Heart left ventricle (tissue), 13 donors: ENCODE measurements at regions not wholly inside any gene's neighbourhood (a gene's known extent, or its start where the extent isn't known, plus 50 kb on each side); places are given as distances from the start of the nearest gene placed in this dataset.

Source experiments
- POLR2A ChIP-seq, 2 donors: fragments of 450-650 bp; IDR thresholded peaks; one replicate each; pipeline ENCODE4 v1.6.1; 2017; ENCODE audit warnings: antibody characterized with exemption in 2 of 2, mild to moderate bottlenecking in 2 of 2, moderate library complexity in 2 of 2
- TF ChIP-seq, protein P1 (sequence below), 12 donors: fragments of 200-600 bp; sonication (generic) in 4 of 12; IDR thresholded peaks; one replicate each; pipeline versions ENCODE4 v1.5.0 to v1.8.0; 2018 to 2022; ENCODE audit warnings: antibody characterized with exemption in 12 of 12, mild to moderate bottlenecking in 5 of 12
- donor health status: ischemic (EF 13 %, LVEDD 7.1; RV severe dilation, severe dysfunction).
- donor health status: DM: no; HTN: yes; CAD: no.
- donor health status: DM: no; HTN: no; CAD: no.
- donor health status: ischemic (EF 25% LVEDD 6.9; RV normal size, moderate dysfunction).
- donor health status: ischemic (EF 25% LVEDD 5.7; RV mildly dilated, moderate dysfunction).
- donor health status: ischemic (EF 35%, LVEDD 5.7; RV mildly dilated, moderate dysfunction).
- donor health status: nonischemic (EF 11% LVEDD 7.7; RV severe dilation, severe dysfunction).
- donor health status: DM: yes; HTN: yes; CAD: no.
- donor health status: PGD.
- donor health status: ischemic (EF 29% LVEDD 5.4; RV normal size, mild dysfunction).
- donor health status: nonischemic (EF 23%, LVEDD 6.1; RV moderate dilation, normal function).

DNA sequence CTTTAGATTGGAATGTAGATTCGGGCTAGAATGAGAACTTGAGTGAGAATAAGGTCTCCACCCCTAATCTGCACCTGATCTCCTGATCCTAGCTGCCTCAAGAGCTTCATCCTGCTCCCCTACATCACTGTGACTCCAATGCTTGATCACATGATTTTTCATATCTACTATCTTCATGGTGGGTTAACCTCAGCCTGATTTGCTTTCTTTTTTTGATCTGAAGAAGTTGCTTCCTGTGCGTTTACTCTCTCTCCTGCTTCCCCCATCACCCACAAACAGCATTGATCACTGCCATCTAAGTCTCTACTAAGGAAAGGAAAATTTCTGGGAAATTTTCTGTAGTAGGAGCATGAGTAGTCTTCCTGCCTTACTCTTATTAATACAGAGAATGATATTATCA lies 1542.1 kb upstream of the SLC10A2 start:
- TF ChIP-seq, protein P1, sequence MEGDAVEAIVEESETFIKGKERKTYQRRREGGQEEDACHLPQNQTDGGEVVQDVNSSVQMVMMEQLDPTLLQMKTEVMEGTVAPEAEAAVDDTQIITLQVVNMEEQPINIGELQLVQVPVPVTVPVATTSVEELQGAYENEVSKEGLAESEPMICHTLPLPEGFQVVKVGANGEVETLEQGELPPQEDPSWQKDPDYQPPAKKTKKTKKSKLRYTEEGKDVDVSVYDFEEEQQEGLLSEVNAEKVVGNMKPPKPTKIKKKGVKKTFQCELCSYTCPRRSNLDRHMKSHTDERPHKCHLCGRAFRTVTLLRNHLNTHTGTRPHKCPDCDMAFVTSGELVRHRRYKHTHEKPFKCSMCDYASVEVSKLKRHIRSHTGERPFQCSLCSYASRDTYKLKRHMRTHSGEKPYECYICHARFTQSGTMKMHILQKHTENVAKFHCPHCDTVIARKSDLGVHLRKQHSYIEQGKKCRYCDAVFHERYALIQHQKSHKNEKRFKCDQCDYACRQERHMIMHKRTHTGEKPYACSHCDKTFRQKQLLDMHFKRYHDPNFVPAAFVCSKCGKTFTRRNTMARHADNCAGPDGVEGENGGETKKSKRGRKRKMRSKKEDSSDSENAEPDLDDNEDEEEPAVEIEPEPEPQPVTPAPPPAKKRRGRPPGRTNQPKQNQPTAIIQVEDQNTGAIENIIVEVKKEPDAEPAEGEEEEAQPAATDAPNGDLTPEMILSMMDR (IDR thresholded peaks at IDR 0.05): no peak
- no peak for TF ChIP-seq POLR2A (IDR thresholded peaks at IDR 0.05)
